Suprapubic skin (tissue), 4 donors: ENCODE measurements at regions not wholly inside any gene's neighbourhood (a gene's known extent, or its start where the extent isn't known, plus 50 kb on each side); places are given as distances from the start of the nearest gene placed in this dataset.

ENCODE experiments used
- CTCF ChIP-seq, 2 donors: fragments of 200-600 bp in 1 of 2; fragments of 450-650 bp in 1 of 2; sonication (generic) in 1 of 2; IDR thresholded peaks; one replicate each; pipeline ENCODE4 v1.5.1; 2016 to 2019; ENCODE audit warnings: antibody characterized with exemption in 2 of 2, mild to moderate bottlenecking in 1 of 2, moderate library complexity in 1 of 2
- POLR2A ChIP-seq, 2 donors: fragments of 450-650 bp; IDR thresholded peaks; one replicate each; pipeline ENCODE4 v1.6.1; 2017; ENCODE audit warnings: antibody characterized with exemption in 2 of 2, mild to moderate bottlenecking in 2 of 2, moderate library complexity in 2 of 2
- POLR2AphosphoS5 ChIP-seq, 3 donors: sonication (generic); formaldehyde crosslinking; IDR thresholded peaks; one replicate each; pipeline ENCODE4 v1.6.1; 2017; ENCODE audit warnings: antibody characterized with exemption in 3 of 3

GRCh38 chr13:86438034-86438433 is 638.8 kb upstream of the SLITRK6 start:
- TF ChIP-seq CTCF (IDR thresholded peaks at IDR 0.05) (no peak), POLR2AphosphoS5 (IDR thresholded peaks at IDR 0.05) (no peak), POLR2A (IDR thresholded peaks at IDR 0.05) (no peak)
